ENCODE measurements at regions not wholly inside any gene's neighbourhood (a gene's known extent, or its start where the extent isn't known, plus 50 kb on each side); places are given as distances from the start of the nearest gene placed in this dataset.

GRCh38 chr6:77228279-77228678, 235.0 kb downstream of the HTR1B start:
- FAIRE-seq (no peak), DNase-seq (ENCODE audit: low read depth, low spot score) (no peak)
- Histone ChIP-seq H3K9me3 (ENCODE audit: control insufficient read depth, low read depth, low read length) (no peaks in the 10 kb centered on the region), H4K20me1 (ENCODE audit: control insufficient read depth, extremely low read depth, insufficient read depth, low read length) (no peaks in the 10 kb centered on the region), H3K4me1 (ENCODE audit: control insufficient read depth, extremely low read depth, insufficient read depth, low read length) (no peaks in the 10 kb centered on the region), H3K79me2 (ENCODE audit: control insufficient read depth, insufficient read depth, low read length) (no peaks in the 10 kb centered on the region), H3K4me2 (ENCODE audit: control insufficient read depth, extremely low read depth, insufficient read depth, low read depth, low read length) (no peak overlapping the region), H3K9me1 (ENCODE audit: control insufficient read depth, extremely low read depth, insufficient read depth, low read length) (no peaks in the 10 kb centered on the region), H3K27ac (ENCODE audit: control insufficient read depth, insufficient read depth, low read length) (no peak overlapping the region), H3K9ac (ENCODE audit: control insufficient read depth, extremely low read depth, insufficient read depth, low read length) (no peak overlapping the region), H3K36me3 (ENCODE audit: control insufficient read depth in 2 of 2, extremely low read depth in 1 of 2, insufficient read depth in 2 of 2, low read length in 2 of 2) (no peaks in the 10 kb centered on the region), H3K4me3 (ENCODE audit: control insufficient read depth in 2 of 3, extremely low read depth in 1 of 3, insufficient read depth in 2 of 3, low read depth in 1 of 3, low read length in 3 of 3) (no peak overlapping the region), H3K27me3 (ENCODE audit: control insufficient read depth, extremely low read depth, insufficient read depth, low read length) (no peaks in the 10 kb centered on the region), H2AFZ (ENCODE audit: control insufficient read depth, low read length) (no peak overlapping the region)
- dilution Hi-C loops (cut with MboI; ENCODE audit: extremely low pct_ligation_motif_present, low sequenced_read_pairs) = no loop called here
- TF ChIP-seq CTCF (optimal IDR thresholded peaks at IDR 0.05 in 1 of 3, IDR thresholded peaks at IDR 0.05 in 1 of 3, conservative IDR thresholded peaks at IDR 0.05 in 1 of 3; ENCODE audit: extremely low read depth in 1 of 3, insufficient read depth in 2 of 3, low read length in 3 of 3) (no peak), EZH2 (IDR thresholded peaks at IDR 0.05; ENCODE audit: low read length) (no peak)

GRCh38 chr6:77217896-77218295, 245.4 kb downstream of the HTR1B start:
- no peak overlapping the region for H3K9ac ChIP-seq (ENCODE audit: control insufficient read depth, extremely low read depth, insufficient read depth, low read length)
- dilution Hi-C loops (cut with MboI; ENCODE audit: extremely low pct_ligation_motif_present, low sequenced_read_pairs) = no loop called here
- TF ChIP-seq EZH2 (IDR thresholded peaks at IDR 0.05; ENCODE audit: low read length) = no peak
- TF ChIP-seq CTCF (optimal IDR thresholded peaks at IDR 0.05 in 1 of 3, IDR thresholded peaks at IDR 0.05 in 1 of 3, conservative IDR thresholded peaks at IDR 0.05 in 1 of 3; ENCODE audit: extremely low read depth in 1 of 3, insufficient read depth in 2 of 3, low read length in 3 of 3) = no peak
- H2AFZ ChIP-seq (ENCODE audit: control insufficient read depth, low read length) = no peak overlapping the region
- FAIRE-seq (no peak), DNase-seq (ENCODE audit: low read depth, low spot score) (no peak)
- no peak overlapping the region for H3K4me3 ChIP-seq (ENCODE audit: control insufficient read depth in 2 of 3, extremely low read depth in 1 of 3, insufficient read depth in 2 of 3, low read depth in 1 of 3, low read length in 3 of 3)
- no peaks in the 10 kb centered on the region for H3K79me2 ChIP-seq (ENCODE audit: control insufficient read depth, insufficient read depth, low read length)
- no peak overlapping the region for H3K4me2 ChIP-seq (ENCODE audit: control insufficient read depth, extremely low read depth, insufficient read depth, low read depth, low read length)
- no peaks in the 10 kb centered on the region for H4K20me1 ChIP-seq (ENCODE audit: control insufficient read depth, extremely low read depth, insufficient read depth, low read length)
- no peaks in the 10 kb centered on the region for H3K27me3 ChIP-seq (ENCODE audit: control insufficient read depth, extremely low read depth, insufficient read depth, low read length)
- H3K9me3 ChIP-seq (ENCODE audit: control insufficient read depth, low read depth, low read length) = peaks cover 2% of the 10 kb centered on the region
- H3K36me3 ChIP-seq (ENCODE audit: control insufficient read depth in 2 of 2, extremely low read depth in 1 of 2, insufficient read depth in 2 of 2, low read length in 2 of 2) = no peaks in the 10 kb centered on the region
- no peak overlapping the region for H3K27ac ChIP-seq (ENCODE audit: control insufficient read depth, insufficient read depth, low read length)
- H3K4me1 ChIP-seq (ENCODE audit: control insufficient read depth, extremely low read depth, insufficient read depth, low read length) = no peaks in the 10 kb centered on the region
- H3K9me1 ChIP-seq (ENCODE audit: control insufficient read depth, extremely low read depth, insufficient read depth, low read length) = no peaks in the 10 kb centered on the region

All from keratinocyte (primary cell).